ENCODE measurements at regions not wholly inside any gene's neighbourhood (a gene's known extent, or its start where the extent isn't known, plus 50 kb on each side); places are given as distances from the start of the nearest gene placed in this dataset.

- no peak for TF ChIP-seq CTCF (IDR thresholded peaks at IDR 0.05; ENCODE audit: insufficient read depth, low read length, poor library complexity, severe bottlenecking)
- Histone ChIP-seq H3K36me3 (ENCODE audit: control insufficient read depth, insufficient read depth, low read length) (no peaks in the 10 kb centered on the region), H3K27me3 (ENCODE audit: control insufficient read depth, insufficient read depth, low read length) (no peaks in the 10 kb centered on the region), H3K4me3 (ENCODE audit: low read depth, low read length) (no peak overlapping the region)
- no peak for DNase-seq (ENCODE audit: low read depth)
These were observed 60.8 kb upstream of the IL2 start for GRCh38 chr4:122517345-122517744.

- no peak for DNase-seq (ENCODE audit: low read depth)
- Histone ChIP-seq H3K27me3 (ENCODE audit: control insufficient read depth, insufficient read depth, low read length) (no peaks in the 10 kb centered on the region), H3K4me3 (ENCODE audit: low read depth, low read length) (no peak overlapping the region), H3K36me3 (ENCODE audit: control insufficient read depth, insufficient read depth, low read length) (no peaks in the 10 kb centered on the region)
- no peak for TF ChIP-seq CTCF (IDR thresholded peaks at IDR 0.05; ENCODE audit: insufficient read depth, low read length, poor library complexity, severe bottlenecking)
These were observed 59.9 kb upstream of the IL2 start for GRCh38 chr4:122516376-122516775.

- H3K36me3 ChIP-seq (ENCODE audit: control insufficient read depth, insufficient read depth, low read length): no peaks in the 10 kb centered on the region
- TF ChIP-seq CTCF (IDR thresholded peaks at IDR 0.05; ENCODE audit: insufficient read depth, low read length, poor library complexity, severe bottlenecking): no peak
- no peak for DNase-seq (ENCODE audit: low read depth)
- no peaks in the 10 kb centered on the region for H3K27me3 ChIP-seq (ENCODE audit: control insufficient read depth, insufficient read depth, low read length)
- H3K4me3 ChIP-seq (ENCODE audit: low read depth, low read length): no peak overlapping the region
These were observed 58.1 kb upstream of the IL2 start for GRCh38 chr4:122514671-122515070.

GRCh38 chr4:122512430-122512829, 55.9 kb upstream of the IL2 start:
- no peak for TF ChIP-seq CTCF (IDR thresholded peaks at IDR 0.05; ENCODE audit: insufficient read depth, low read length, poor library complexity, severe bottlenecking)
- no peak for DNase-seq (ENCODE audit: low read depth)
- no peak overlapping the region for H3K4me3 ChIP-seq (ENCODE audit: low read depth, low read length)
- no peaks in the 10 kb centered on the region for H3K36me3 ChIP-seq (ENCODE audit: control insufficient read depth, insufficient read depth, low read length)
- H3K27me3 ChIP-seq (ENCODE audit: control insufficient read depth, insufficient read depth, low read length): no peaks in the 10 kb centered on the region

GRCh38 chr4:122508083-122508482, 51.6 kb upstream of the IL2 start:
- H3K4me3 ChIP-seq (ENCODE audit: low read depth, low read length): no peak overlapping the region
- DNase-seq (ENCODE audit: low read depth): no peak
- H3K36me3 ChIP-seq (ENCODE audit: control insufficient read depth, insufficient read depth, low read length): no peaks in the 10 kb centered on the region
- no peaks in the 10 kb centered on the region for H3K27me3 ChIP-seq (ENCODE audit: control insufficient read depth, insufficient read depth, low read length)
- TF ChIP-seq CTCF (IDR thresholded peaks at IDR 0.05; ENCODE audit: insufficient read depth, low read length, poor library complexity, severe bottlenecking): no peak

All from kidney epithelial cell (primary cell).